ENCODE measurements at regions not wholly inside any gene's neighbourhood (a gene's known extent, or its start where the extent isn't known, plus 50 kb on each side); places are given as distances from the start of the nearest gene placed in this dataset.

- no peak for DNase-seq
Measured at GRCh38 chr15:93308026-93308690, 219.1 kb upstream of the RGMA start.

GRCh38 chr15:93307513-93307912 lies 218.5 kb upstream of the RGMA start:
- no peak for DNase-seq

- DNase-seq, result no peak
Measured at GRCh38 chr15:93305306-93305705, 216.3 kb upstream of the RGMA start.

DNA sequence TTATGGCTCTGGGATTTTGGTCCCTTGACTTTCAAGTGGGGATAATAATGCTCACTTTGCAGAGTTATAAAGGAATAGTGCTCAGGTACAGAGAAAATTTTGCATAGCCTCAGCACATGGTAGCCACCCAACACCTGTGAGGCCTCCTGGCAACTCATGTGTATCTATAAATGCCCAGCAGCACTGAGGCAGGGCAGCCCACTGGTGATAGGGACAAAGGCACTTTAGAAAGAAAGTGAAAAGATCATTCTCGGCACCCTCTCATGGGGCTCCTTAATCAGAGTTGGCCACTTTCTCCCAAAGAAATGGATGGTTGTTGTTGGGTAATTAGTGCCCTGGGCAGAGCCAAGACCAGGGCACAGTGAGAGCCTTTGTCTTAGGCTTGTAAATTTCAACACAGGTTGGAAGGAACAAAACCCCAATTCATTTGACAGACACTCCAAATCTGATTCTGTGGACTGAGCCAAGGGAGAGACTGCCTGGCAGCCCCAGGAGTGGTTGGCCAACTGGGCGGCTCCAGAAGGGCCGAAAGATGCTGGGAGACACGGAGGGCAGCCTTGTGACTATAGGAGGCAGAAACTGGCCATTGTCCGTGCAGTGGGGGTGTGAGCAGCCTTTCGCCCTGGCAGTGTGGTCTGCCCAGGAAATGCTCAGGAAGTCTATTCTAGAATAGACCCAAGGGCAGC lies 213.2 kb upstream of the RGMA start:
- no peak for DNase-seq

DNA sequence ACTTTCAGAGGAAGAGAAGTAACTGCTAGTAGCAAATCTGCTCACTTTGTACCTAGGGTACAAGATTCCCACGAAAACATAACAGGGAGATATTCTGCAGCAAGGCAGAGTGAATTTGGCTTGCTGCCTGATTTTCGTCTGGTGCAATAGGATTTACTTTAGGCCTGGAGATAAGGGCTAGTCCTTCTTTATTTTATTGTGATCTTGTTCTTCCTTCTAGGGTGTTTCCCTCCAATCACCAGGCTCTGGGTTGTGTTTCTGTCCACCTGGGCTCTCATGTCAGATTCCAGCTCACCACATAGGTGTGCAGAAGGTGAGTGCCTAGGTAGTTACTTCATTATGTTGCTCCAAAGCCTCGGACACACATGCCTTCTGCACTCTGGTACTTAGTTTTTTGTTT lies 211.8 kb upstream of the RGMA start:
- DNase-seq, result no peak

DNA sequence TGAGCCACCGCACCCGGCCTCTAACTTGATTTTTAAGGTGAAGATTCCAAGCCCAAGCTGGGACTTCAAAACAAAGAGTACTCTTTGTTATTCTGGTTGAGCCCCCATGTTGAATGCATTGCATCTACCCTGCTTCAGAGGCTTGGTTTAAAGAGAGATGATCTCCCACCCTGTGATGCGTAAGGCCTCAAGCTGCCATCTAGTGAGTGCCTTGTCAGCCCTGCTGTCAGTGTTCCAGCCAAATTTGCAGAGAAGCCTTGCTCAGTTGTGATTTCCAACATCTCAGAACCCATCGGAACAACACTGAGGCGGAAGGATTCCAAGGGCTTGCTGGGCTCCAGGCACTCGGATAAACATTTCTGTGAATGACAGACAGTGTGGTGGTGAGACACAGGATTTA lies 210.7 kb upstream of the RGMA start:
- DNase-seq, result no peak

GRCh38 chr15:93298901-93299300 lies 209.9 kb upstream of the RGMA start:
- no peak for DNase-seq

GRCh38 chr15:93296759-93297500 lies 207.9 kb upstream of the RGMA start:
- DNase-seq, result no peak

GRCh38 chr15:93294896-93295295 lies 205.9 kb upstream of the RGMA start:
- peak; percentile 32 for DNase-seq

GRCh38 chr15:93294066-93294465 lies 205.1 kb upstream of the RGMA start:
- DNase-seq, result no peak

GRCh38 chr15:93291380-93291779 lies 202.4 kb upstream of the RGMA start:
- DNase-seq, result no peak

- DNase-seq, result no peak
Measured at GRCh38 chr15:93290618-93290946, 201.6 kb upstream of the RGMA start.

DNA sequence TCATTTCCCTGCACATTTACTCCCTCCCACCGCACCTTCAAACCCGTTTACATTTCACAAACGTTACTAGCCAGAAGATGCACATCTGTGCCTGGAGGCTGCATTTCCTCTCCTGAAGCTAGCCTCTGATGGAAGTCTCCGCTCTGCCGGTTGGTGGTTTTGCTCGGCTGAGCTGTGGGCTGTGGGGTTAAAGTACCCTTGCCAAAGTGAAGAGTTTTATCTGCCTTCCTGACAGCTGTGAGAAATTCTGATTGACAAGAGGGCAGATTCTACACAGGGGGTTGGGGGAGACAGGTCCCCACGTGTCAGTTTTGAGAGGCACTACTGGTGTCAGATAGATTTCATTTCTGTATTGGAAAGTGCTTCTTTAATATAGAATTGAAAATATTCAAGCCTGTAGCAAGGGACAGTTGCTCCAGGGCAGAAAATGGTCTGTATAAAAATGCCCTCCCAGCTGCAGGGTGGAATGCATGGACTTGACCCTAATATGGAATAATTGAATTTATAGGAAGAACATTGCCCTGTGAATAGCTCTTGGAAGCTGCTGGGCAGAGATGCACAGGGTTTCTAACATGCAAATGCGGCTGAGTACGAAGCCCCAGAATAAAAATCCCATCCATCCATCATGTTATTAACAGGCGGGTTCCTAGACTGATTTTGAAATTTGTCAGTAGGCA lies 201.1 kb upstream of the RGMA start:
- no peak for DNase-seq

DNA sequence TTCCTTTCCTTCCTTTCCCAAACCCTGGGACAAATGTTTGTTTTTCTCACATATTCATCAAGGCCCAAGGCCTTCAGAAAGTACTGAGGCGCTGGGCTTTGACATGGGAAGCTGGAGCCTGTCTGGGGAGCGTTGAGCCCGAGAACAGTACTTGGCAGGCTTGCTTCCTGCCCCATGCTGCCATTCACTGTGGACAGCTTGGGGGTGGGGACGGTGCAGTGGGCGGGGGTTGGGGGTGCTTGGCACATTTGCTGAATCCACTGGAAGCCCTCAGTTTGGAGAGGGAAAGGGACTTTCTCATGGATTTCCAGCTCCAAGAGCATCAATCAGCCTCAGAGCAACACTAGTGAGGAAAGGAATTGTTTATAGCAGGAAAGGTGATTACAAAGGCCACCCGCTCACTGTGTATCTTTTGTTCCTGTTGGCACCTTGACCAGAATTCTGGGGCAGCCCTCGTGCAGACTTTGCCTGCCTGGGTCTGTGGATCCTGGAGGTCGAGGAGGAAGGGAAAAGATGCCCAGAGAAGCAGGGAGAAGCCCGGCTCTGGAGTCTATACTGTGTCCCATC lies 199.8 kb upstream of the RGMA start:
- DNase-seq, result no peak

DNA sequence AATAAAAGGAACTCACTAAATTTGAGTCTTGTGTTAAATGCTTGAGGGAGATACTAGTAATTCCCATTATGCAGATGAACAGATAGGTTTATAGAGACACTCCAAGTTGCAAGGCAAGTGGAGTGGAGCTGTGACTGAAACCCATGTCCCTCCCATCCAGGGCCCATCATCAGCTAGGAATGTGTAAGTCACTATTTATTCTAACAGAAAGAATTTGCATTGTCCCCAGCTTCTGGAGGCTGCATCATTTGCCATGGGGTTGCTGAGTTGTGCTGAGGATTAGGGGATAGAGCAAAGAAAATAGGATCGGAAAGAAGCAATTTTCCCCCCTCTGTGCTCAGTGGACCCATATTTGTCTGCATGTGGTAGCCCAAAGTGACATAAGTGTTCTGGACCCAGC lies 197.4 kb upstream of the RGMA start:
- peak; percentile 23 for DNase-seq

- peak; percentile 45 for DNase-seq
Measured at GRCh38 chr15:93283854-93284253, 194.8 kb upstream of the RGMA start.

DNA sequence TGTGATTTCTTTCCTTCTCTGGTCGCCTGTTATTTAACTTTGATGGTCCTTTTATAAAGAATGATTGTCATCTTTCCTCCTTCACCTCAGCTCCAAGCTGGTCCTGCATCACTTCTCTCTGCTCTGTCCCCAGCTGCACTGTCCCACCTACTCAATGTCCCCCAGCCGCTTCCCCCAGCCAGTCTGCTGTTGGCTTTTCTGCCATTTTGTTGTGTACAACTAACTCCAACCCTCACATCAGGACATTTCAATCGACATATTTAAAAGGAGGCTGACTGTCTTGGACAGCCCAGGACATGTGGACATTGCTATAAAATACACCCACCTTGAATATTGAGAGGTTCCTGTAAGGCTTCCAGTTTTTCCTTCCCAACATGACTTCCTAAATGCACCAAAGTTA lies 193.8 kb upstream of the RGMA start:
- no peak for DNase-seq

DNA sequence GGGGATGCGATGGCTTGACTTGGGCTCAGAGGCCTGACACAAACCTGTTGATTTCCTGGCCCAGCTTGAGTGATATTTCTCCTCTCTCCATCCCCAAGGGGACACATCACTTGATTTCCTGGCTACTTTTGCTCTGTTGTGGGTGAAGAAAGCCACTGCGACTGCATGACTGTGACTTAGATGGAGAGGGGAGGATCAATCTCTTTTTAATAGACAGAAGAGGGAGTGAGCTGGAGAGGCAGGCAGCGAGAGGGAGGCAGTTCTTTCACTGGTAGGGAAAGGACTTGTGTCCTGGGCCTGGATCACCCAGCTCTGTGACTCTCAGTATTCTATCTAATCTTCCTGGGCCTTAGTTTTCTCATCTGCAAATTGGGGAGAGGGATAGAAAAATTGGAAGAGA lies 189.8 kb upstream of the RGMA start:
- no peak for DNase-seq

DNA sequence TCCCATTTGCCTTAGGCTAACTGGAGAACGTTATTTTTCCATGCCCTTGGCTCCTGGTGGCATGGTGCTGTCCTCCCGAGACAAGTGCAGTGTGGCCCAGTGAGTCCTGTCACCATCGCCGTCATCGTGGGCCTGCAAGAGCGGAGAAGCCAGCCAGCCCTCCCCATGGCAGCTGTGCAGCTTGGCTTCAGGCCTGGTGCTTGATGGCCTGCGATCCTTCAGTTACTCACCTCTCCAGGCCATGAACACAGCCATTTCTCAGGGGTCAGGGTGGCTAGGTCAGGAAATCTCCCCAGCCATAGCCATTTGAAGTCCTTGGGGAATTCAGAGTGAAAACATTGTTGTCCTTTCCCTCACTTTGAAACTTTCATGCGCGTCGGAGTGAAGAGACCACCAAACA lies 189.0 kb upstream of the RGMA start:
- DNase-seq, result no peak

DNA sequence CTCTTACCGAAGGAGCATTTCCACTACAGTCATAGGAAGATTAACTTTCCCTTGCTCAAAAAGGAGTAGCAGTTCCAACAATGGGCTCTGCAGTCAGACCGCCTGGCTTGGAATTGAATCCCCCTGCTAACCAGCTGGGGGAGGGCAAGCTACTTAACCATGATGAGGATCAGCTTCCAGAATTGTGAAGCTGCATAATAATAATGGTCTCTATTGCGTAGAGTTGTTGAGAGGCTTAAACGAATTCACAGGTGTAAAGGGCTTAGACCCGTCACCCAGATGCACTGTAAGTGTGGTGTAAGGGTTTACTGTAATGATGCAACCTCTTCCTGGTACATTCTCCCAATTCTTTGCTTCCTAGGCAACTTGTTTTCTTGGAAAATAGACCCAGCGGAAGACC lies 185.2 kb upstream of the RGMA start:
- no peak for DNase-seq

DNA sequence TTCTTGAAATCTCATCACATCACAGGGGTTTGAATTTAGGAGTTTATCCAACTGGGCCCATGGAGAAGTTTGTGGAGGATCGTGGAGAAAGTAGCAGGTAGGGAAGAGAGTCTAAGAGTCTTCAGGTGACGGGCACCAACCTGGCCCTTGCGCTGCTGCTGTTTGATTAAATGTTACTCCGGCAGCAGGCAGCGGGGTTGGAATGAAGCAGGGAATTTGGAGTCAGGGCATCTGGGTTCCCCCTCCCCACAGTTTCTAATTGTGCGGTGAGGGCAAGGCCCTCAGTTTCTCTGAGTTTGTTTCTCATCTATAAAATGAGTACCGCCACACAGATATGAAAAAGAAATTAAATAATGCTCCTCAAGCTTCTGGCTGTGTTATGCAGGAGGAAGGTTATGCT lies 182.9 kb upstream of the RGMA start:
- DNase-seq, result no peak

DNA sequence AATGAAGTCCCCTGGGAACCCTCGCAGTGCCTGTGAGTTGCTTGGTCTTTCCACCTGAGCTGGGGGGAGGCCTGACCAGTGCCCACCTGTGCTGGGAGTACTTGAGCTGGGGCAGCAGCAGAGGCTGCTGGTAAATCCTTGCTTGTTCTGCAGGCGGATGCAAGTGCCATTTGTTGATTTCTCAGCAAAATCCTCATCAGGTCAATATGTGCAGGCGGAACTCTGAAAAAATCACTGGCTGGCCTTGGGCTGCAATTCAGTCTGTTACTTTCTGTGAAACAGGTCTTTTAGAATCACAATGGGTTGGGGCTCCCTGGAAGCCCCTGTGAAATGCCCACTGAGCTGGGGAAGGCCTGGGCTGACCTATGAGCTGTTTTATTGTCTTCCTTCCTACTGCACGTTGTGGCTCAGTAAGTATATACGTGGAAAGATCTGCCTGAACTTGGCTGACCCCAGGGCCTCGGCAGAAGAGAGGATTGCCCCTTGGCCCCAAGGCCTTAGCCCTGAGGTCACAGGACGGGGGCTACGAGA lies 182.0 kb upstream of the RGMA start:
- DNase-seq, result no peak

DNA sequence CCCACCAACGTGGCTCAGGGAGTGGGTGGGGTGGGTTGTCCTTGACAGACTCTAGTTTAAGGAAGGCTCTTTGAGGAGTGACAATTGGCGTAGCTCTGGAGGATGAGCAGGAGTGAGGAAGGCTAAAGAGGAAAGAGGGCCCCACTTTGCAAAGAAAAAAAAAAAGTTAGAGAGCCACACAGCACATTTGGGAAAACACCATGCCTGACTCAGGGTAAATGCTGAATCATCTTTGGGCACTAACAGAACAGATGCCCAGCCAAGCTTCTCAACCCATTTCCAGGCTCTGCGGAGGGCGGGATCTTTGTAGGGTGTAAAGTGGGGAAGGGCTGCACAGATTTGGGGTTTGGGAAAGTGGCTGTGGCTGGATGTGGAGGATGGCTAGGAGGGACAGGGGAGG lies 179.1 kb upstream of the RGMA start:
- DNase-seq, result no peak

Data from skin of body (tissue), 1 donor.